ENCODE measurements at regions not wholly inside any gene's neighbourhood (a gene's known extent, or its start where the extent isn't known, plus 50 kb on each side); places are given as distances from the start of the nearest gene placed in this dataset.
A peak's percentile ranks its signal among the peaks of the same experiment; 100 is the strongest.
"Not testable (repeated sequence)": the region's sequence is repeated elsewhere in the genome, so short reads cannot be mapped to it uniquely, and the experiment has no call there.

DNA sequence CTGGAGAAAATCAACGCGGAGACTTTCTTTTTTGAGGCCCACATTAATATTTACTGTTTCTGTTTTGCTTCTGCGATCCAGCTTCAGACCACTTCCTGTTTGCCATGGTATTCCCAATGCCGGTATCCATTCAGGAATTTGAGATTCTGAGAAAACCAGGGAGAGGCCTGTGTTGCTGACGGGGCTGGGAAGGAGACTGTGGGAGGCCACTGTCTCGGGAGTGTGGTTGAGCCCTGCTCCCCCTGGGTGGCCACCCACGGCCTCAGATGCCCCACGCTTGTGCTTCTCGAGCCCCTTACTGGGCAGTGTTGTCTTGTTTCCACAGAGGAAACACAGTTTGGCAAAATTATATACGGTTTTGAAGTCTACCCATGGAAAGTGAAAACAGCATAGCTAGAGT is 403.6 kb upstream of the IRX2 start:
- Histone ChIP-seq H3K27ac (ENCODE audit: low read depth in 2 of 2, low read length in 2 of 2) (no peak overlapping the region), H3K27me3 (ENCODE audit: control insufficient read depth, insufficient read depth, low read length) (no peaks in the 10 kb centered on the region), H3K4me1 (ENCODE audit: control insufficient read depth in 2 of 3, insufficient read depth in 2 of 3, low read depth in 1 of 3, low read length in 3 of 3) (no peaks in the 10 kb centered on the region), H3K9ac (ENCODE audit: low read length in 3 of 3) (no peak overlapping the region), H3K9me3 (ENCODE audit: control insufficient read depth in 2 of 3, insufficient read depth in 1 of 3, low read length in 3 of 3) (peaks cover 0 to 5% (median 0%) of the 10 kb centered on the region in 3 donors), H3K4me3 (ENCODE audit: low read length in 3 of 3) (no peak overlapping the region), H3K36me3 (ENCODE audit: control insufficient read depth in 2 of 3, insufficient read depth in 3 of 3, low read length in 3 of 3) (no peaks in the 10 kb centered on the region)
- intact Hi-C loops (cut with DNase I), result no loop called here
- peak in 1 of 5 donors; percentile 5 for DNase-seq
- no peak for FAIRE-seq
- TF ChIP-seq, protein P1, sequence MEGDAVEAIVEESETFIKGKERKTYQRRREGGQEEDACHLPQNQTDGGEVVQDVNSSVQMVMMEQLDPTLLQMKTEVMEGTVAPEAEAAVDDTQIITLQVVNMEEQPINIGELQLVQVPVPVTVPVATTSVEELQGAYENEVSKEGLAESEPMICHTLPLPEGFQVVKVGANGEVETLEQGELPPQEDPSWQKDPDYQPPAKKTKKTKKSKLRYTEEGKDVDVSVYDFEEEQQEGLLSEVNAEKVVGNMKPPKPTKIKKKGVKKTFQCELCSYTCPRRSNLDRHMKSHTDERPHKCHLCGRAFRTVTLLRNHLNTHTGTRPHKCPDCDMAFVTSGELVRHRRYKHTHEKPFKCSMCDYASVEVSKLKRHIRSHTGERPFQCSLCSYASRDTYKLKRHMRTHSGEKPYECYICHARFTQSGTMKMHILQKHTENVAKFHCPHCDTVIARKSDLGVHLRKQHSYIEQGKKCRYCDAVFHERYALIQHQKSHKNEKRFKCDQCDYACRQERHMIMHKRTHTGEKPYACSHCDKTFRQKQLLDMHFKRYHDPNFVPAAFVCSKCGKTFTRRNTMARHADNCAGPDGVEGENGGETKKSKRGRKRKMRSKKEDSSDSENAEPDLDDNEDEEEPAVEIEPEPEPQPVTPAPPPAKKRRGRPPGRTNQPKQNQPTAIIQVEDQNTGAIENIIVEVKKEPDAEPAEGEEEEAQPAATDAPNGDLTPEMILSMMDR (IDR thresholded peaks at IDR 0.05; ENCODE audit: borderline replicate concordance, extremely low read depth, insufficient read depth), result no peak

DNA sequence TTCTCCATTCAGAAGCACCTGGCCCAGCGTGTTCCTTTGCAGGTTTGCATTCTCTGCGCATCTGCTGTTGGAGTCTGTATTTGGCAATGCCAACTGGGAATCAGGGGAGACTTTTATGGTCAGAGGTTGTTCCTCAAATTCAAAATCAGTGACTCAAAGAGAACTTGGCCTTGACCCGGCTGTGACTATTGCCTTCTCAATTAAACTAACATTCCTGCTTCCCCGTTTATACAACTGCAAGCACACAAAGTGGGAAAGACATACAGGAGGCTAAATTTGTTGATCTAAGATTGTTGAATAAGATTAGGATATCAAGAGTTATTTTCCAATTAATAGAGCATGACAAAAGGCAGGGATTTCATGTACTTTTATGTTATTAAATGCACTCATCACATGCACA is 402.4 kb upstream of the IRX2 start:
- no peaks in the 10 kb centered on the region for H3K36me3 ChIP-seq (ENCODE audit: control insufficient read depth in 2 of 3, insufficient read depth in 3 of 3, low read length in 3 of 3)
- H3K4me3 ChIP-seq (ENCODE audit: low read length in 3 of 3), result no peak overlapping the region
- intact Hi-C loops (cut with DNase I), result no loop called here
- no peaks in the 10 kb centered on the region for H3K4me1 ChIP-seq (ENCODE audit: control insufficient read depth in 2 of 3, insufficient read depth in 2 of 3, low read depth in 1 of 3, low read length in 3 of 3)
- no peak overlapping the region for H3K9ac ChIP-seq (ENCODE audit: low read length in 3 of 3)
- H3K27me3 ChIP-seq (ENCODE audit: control insufficient read depth, insufficient read depth, low read length), result no peaks in the 10 kb centered on the region
- H3K9me3 ChIP-seq (ENCODE audit: control insufficient read depth in 2 of 3, insufficient read depth in 1 of 3, low read length in 3 of 3), result peaks cover 0 to 5% (median 0%) of the 10 kb centered on the region in 3 donors
- no peak for FAIRE-seq
- TF ChIP-seq, protein P1 (IDR thresholded peaks at IDR 0.05; ENCODE audit: borderline replicate concordance, extremely low read depth, insufficient read depth), result no peak
- no peak for DNase-seq
- H3K27ac ChIP-seq (ENCODE audit: low read depth in 2 of 2, low read length in 2 of 2), result no peak overlapping the region

DNA sequence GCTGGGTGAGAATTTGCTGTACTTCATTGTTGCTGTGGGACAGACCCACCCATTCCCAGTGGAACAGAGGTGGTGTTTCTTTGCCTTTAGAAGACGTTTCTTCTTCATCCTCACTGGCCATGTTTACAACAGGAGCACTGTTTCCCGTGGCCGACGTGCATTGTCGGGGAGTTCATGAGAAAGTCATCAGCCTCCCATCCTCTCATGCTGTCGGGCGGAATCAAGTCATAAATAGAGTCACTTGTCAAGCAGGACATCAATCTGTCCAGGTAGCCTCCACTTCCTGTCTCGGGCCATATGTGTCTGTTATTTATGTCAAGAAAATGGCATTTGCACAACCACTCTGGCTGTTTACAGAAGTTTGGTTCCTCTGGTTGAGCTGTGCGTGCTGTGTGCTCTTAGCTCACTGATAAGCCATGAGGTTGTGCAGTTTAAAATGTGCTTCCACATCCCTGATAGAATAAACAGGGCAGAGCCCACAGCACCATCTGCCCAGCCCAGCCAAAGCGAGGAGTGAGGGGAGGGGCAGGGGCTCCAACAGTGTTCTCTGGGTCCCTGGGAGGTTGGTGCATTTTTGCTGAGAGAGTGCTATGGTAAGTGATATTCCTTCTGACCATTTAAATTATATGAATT is 401.9 kb upstream of the IRX2 start:
- H3K27ac ChIP-seq (ENCODE audit: low read depth in 2 of 2, low read length in 2 of 2), result no peak overlapping the region
- H3K27me3 ChIP-seq (ENCODE audit: control insufficient read depth, insufficient read depth, low read length), result no peaks in the 10 kb centered on the region
- no peak overlapping the region for H3K9ac ChIP-seq (ENCODE audit: low read length in 3 of 3)
- intact Hi-C loops (cut with DNase I), result no loop called here
- no peaks in the 10 kb centered on the region for H3K4me1 ChIP-seq (ENCODE audit: control insufficient read depth in 2 of 3, insufficient read depth in 2 of 3, low read depth in 1 of 3, low read length in 3 of 3)
- no peak overlapping the region for H3K4me3 ChIP-seq (ENCODE audit: low read length in 3 of 3)
- no peak for FAIRE-seq
- no peaks in the 10 kb centered on the region for H3K36me3 ChIP-seq (ENCODE audit: control insufficient read depth in 2 of 3, insufficient read depth in 3 of 3, low read length in 3 of 3)
- H3K9me3 ChIP-seq (ENCODE audit: control insufficient read depth in 2 of 3, insufficient read depth in 1 of 3, low read length in 3 of 3), result peaks cover 0 to 5% (median 0%) of the 10 kb centered on the region in 3 donors
- peak in 2 of 5 donors; percentile 3 to 14 for DNase-seq
- TF ChIP-seq, protein P1 (IDR thresholded peaks at IDR 0.05; ENCODE audit: borderline replicate concordance, extremely low read depth, insufficient read depth), result no peak

DNA sequence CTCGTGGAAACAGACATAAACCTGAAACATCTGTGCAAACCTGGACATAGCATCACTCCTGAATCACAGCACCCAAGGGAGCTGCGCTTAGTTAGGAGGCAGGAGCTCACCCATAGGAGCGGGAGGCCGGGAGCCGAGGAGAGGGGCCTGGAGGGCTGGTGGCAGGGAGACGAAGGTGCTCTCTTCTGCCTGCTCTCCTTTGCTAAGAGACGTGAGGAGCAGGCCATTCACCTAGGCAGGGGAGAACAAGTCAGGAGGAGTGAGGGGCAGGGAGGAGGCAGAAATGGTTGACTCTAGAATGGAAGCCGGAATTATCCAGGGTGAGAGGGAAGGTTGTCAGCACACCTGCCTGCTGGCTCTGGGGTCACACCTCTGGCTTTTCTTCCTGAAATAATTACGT is 398.4 kb upstream of the IRX2 start:
- no peak overlapping the region for H3K4me3 ChIP-seq (ENCODE audit: low read length in 3 of 3)
- no peak overlapping the region for H3K27ac ChIP-seq (ENCODE audit: low read depth in 2 of 2, low read length in 2 of 2)
- TF ChIP-seq, protein P1 (IDR thresholded peaks at IDR 0.05; ENCODE audit: borderline replicate concordance, extremely low read depth, insufficient read depth), result no peak
- peaks cover 0 to 5% (median 0%) of the 10 kb centered on the region in 3 donors for H3K9me3 ChIP-seq (ENCODE audit: control insufficient read depth in 2 of 3, insufficient read depth in 1 of 3, low read length in 3 of 3)
- intact Hi-C loops (cut with DNase I), result no loop called here
- no peaks in the 10 kb centered on the region for H3K36me3 ChIP-seq (ENCODE audit: control insufficient read depth in 2 of 3, insufficient read depth in 3 of 3, low read length in 3 of 3)
- no peaks in the 10 kb centered on the region for H3K27me3 ChIP-seq (ENCODE audit: control insufficient read depth, insufficient read depth, low read length)
- FAIRE-seq (no peak), DNase-seq (no peak)
- H3K9ac ChIP-seq (ENCODE audit: low read length in 3 of 3), result no peak overlapping the region
- no peaks in the 10 kb centered on the region for H3K4me1 ChIP-seq (ENCODE audit: control insufficient read depth in 2 of 3, insufficient read depth in 2 of 3, low read depth in 1 of 3, low read length in 3 of 3)

DNA sequence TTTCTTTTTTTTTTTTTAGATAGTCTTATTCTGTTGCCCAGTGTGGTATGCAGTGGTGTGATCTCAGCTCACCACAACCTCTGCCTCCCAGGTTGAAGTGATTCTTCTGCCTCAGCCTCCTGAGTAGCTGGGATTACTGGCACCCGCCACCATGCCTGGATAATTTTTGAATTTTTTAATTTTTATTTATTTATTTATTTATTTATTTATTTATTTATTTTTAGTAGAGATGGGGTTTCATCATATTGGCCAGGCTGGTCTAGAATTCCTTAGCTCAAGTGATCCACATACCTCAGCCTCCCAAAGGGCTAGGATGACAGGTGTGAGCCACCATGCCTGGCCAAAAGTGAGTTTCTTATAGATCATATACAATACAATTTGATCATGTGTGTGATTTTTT is 395.9 kb upstream of the IRX2 start:
- H3K27ac ChIP-seq (ENCODE audit: low read depth in 2 of 2, low read length in 2 of 2); H3K9me3 ChIP-seq (ENCODE audit: control insufficient read depth in 2 of 3, insufficient read depth in 1 of 3, low read length in 3 of 3); H3K4me1 ChIP-seq (ENCODE audit: control insufficient read depth in 2 of 3, insufficient read depth in 2 of 3, low read depth in 1 of 3, low read length in 3 of 3); intact Hi-C loops (cut with DNase I); H3K4me3 ChIP-seq (ENCODE audit: low read length in 3 of 3); H3K9ac ChIP-seq (ENCODE audit: low read length in 3 of 3); DNase-seq; H3K27me3 ChIP-seq (ENCODE audit: control insufficient read depth, insufficient read depth, low read length); FAIRE-seq; H3K36me3 ChIP-seq (ENCODE audit: control insufficient read depth in 2 of 3, insufficient read depth in 3 of 3, low read length in 3 of 3): not testable (repeated sequence)
